B cell (primary cell): ENCODE measurements at regions not wholly inside any gene's neighbourhood (a gene's known extent, or its start where the extent isn't known, plus 50 kb on each side); places are given as distances from the start of the nearest gene placed in this dataset.

ENCODE experiments used
- ATAC-seq: fragments of 200-7000 bp; cut with Tn5 transposase; one replicate; pipeline ENCODE4 v1.10.0; 2021; ENCODE audit warnings: low read depth, mild to moderate bottlenecking, moderate number of reproducible peaks, moderate library complexity
- CTCF ChIA-PET: fragments of 350-600 bp; sonication (Branson Sonifier 250); formaldehyde crosslinking; loops from one replicate; lab custom pipeline; 2021; ENCODE audit warnings: antibody characterized with exemption, inconsistent platforms; lab: Charles Lee
- POLR2A ChIA-PET: fragments of 350-600 bp; sonication (Branson Sonifier 250); formaldehyde crosslinking; loops from one replicate; lab custom pipeline; 2021; ENCODE audit warnings: antibody characterized with exemption; lab: Charles Lee
- DNase-seq: peaks from one replicate; pipeline ENCODE4 v3.0.0; 2013
- H2AFZ ChIP-seq: 2 replicates; pipeline ENCODE4 v1.6.1; 2012; ENCODE audit warnings: mild to moderate bottlenecking, low read depth, low read length; ENCODE audit not compliant: insufficient read depth, poor library complexity, severe bottlenecking
- H3K27ac ChIP-seq, 2 donors: 1 replicate in 1 of 2; 2 replicates in 1 of 2; pipeline ENCODE4 v1.5.1; 2012 to 2013; ENCODE audit warnings: low read length in 2 of 2, mild to moderate bottlenecking in 2 of 2, moderate library complexity in 1 of 2
- H3K27me3 ChIP-seq, 4 experiments: fragments of 200-600 bp in 1 of 4; sonication (generic) in 1 of 4; replicated peaks in 1 of 4; 1 replicate in 2 of 4; 2 replicates in 2 of 4; pipeline versions ENCODE4 v1.6.1 to v1.7.0; 2013 to 2016; ENCODE audit warnings: low read length in 3 of 4, mild to moderate bottlenecking in 2 of 4, mixed read lengths in 1 of 4, moderate library complexity in 1 of 4; ENCODE audit not compliant: insufficient read depth in 4 of 4, control insufficient read depth in 3 of 4; ENCODE audit errors: control extremely low read depth in 1 of 4
- H3K36me3 ChIP-seq, 2 experiments: replicated peaks in 1 of 2; 1 replicate in 1 of 2; 2 replicates in 1 of 2; pipeline versions ENCODE4 v1.6.1 to v1.7.1; 2013; ENCODE audit warnings: low read length in 1 of 2; ENCODE audit not compliant: insufficient read depth in 2 of 2, control insufficient read depth in 1 of 2; ENCODE audit errors: control extremely low read depth in 1 of 2, extremely low read depth in 1 of 2
- H3K4me1 ChIP-seq, 2 donors: fragments of 200-600 bp in 1 of 2; sonication (generic) in 1 of 2; 1 replicate in 1 of 2; 2 replicates in 1 of 2; pipeline versions ENCODE4 v1.5.1 to v1.6.1; 2013 to 2017; ENCODE audit warnings: low read length in 2 of 2; ENCODE audit not compliant: control insufficient read depth in 2 of 2, insufficient read depth in 2 of 2
- H3K4me2 ChIP-seq: replicated peaks from 2 replicates; pipeline ENCODE3; 2012; ENCODE audit warnings: mild to moderate bottlenecking, low read depth, low read length; ENCODE audit not compliant: poor library complexity, severe bottlenecking
- H3K4me3 ChIP-seq, 5 experiments: fragments of 200-600 bp in 1 of 5; sonication (generic) in 1 of 5; 1 replicate in 3 of 5; 2 replicates in 2 of 5; pipeline versions ENCODE4 v1.5.1 to v1.7.0; 2011 to 2016; ENCODE audit warnings: low read length in 4 of 5, mild to moderate bottlenecking in 4 of 5, low read depth in 2 of 5, control low read depth in 1 of 5, moderate library complexity in 1 of 5; ENCODE audit not compliant: insufficient read depth in 1 of 5; ENCODE audit errors: control extremely low read depth in 1 of 5, extremely low read depth in 1 of 5
- H3K79me2 ChIP-seq: fragments of 200-600 bp; sonication (generic); one replicate; pipeline ENCODE4 v1.6.0; 2016; ENCODE audit warnings: low read length; ENCODE audit not compliant: control insufficient read depth, insufficient read depth
- H3K9ac ChIP-seq: fragments of 200-600 bp; sonication (generic); 2 replicates; pipeline ENCODE4 v1.6.1; 2017; ENCODE audit warnings: mild to moderate bottlenecking, low read length, moderate library complexity
- H3K9me3 ChIP-seq, 3 donors: one replicate each; pipeline versions ENCODE4 v1.6.1 to v1.7.1; 2013; ENCODE audit warnings: low read length in 2 of 3; ENCODE audit not compliant: control insufficient read depth in 2 of 3, insufficient read depth in 1 of 3; ENCODE audit errors: control extremely low read depth in 1 of 3
- H4K20me1 ChIP-seq: 2 replicates; pipeline ENCODE4 v1.6.0; 2012; ENCODE audit warnings: mild to moderate bottlenecking, low read length; ENCODE audit not compliant: insufficient read depth, control insufficient read depth, poor library complexity, severe bottlenecking
- H3K27ac Mint-ChIP-seq: one replicate; pipeline ENCODE4 v1.8.0; 2021; ENCODE audit warnings: mixed read lengths
- H3K27me3 Mint-ChIP-seq: one replicate; pipeline ENCODE4 v1.8.0; 2021; ENCODE audit warnings: mixed read lengths
- H3K4me1 Mint-ChIP-seq: one replicate; pipeline ENCODE4 v1.8.0; 2021; ENCODE audit warnings: mixed read lengths
- H3K4me3 Mint-ChIP-seq: one replicate; pipeline ENCODE4 v1.8.0; 2021; ENCODE audit warnings: mixed read lengths
- H3K9me3 Mint-ChIP-seq: one replicate; pipeline ENCODE4 v1.8.0; 2022; ENCODE audit warnings: mixed read lengths; ENCODE audit not compliant: insufficient read depth
- CTCF ChIP-seq: fragments of 200-600 bp; IDR thresholded peaks from one replicate; pipeline ENCODE4 v1.8.0; 2022; ENCODE audit warnings: antibody characterized with exemption, mild to moderate bottlenecking
- EZH2 ChIP-seq: IDR thresholded peaks from 2 replicates; pipeline ENCODE4 v1.6.1; 2012; ENCODE audit warnings: borderline replicate concordance, low read depth, mild to moderate bottlenecking, moderate library complexity, low read length; ENCODE audit not compliant: insufficient read depth, poor library complexity, severe bottlenecking
- WGBS: methylation state at CpG from one replicate; pipeline ENCODE4 v1.1.5; 2013; ENCODE audit warnings: missing lambda C conversion rate; ENCODE audit not compliant: insufficient coverage; 5-methylcytosine and 5-hydroxymethylcytosine counted together
- intact Hi-C: fragments of 100-400 bp; cut with micrococcal nuclease; formaldehyde crosslinking; loops from one replicate; pipeline ENCODE4 v1.10.0; 2022

DNA sequence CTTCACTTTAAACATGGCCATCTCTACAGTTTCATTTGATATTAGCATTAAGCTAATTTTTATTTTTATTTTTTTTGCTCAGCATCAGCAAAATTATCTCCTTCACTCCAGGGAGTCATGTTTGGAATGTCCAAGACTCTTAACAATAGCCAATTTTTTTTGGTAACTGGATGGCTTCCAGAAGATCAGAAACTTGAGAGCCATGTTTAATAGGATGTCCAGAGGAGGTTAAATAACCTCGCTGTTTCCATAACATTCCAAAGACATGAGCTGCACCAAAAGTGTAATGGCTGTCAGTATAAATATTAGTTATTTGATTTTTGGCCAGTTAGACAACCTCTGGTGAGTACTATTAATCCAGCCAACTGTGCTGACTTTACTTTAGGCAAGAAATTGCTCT is 80.7 kb downstream of the DNTTIP2 start:
- H3K27ac Mint-ChIP-seq, result no peak overlapping the region
- no peaks in the 10 kb centered on the region for H3K27me3 Mint-ChIP-seq
- H2AFZ ChIP-seq, result no peak overlapping the region
- no peak overlapping the region for H3K4me2 ChIP-seq
- H3K9me3 ChIP-seq, result no peaks in the 10 kb centered on the region
- no peak overlapping the region for H3K4me3 ChIP-seq
- no peaks in the 10 kb centered on the region for H4K20me1 ChIP-seq
- H3K9ac ChIP-seq, result no peak overlapping the region
- ChIA-PET POLR2A (no interaction called here), CTCF (interaction anchor here (0.6 to 3.5 kb wide), 5 partner anchors 10 to 167 kb away, joined by 3 to 21 read pairs (median 4); no protein-coding TSS in a partner anchor)
- DNase-seq (no peak), ATAC-seq (no peak)
- H3K4me1 Mint-ChIP-seq, result no peaks in the 10 kb centered on the region
- H3K9me3 Mint-ChIP-seq, result no peaks in the 10 kb centered on the region
- H3K4me3 Mint-ChIP-seq, result no peak overlapping the region
- TF ChIP-seq EZH2 (no peak), CTCF (no peak)
- intact Hi-C loops, result no loop called here
- H3K4me1 ChIP-seq, result no peaks in the 10 kb centered on the region
- no CpG with 5 or more reads among the region's 1 CpG for WGBS
- no peaks in the 10 kb centered on the region for H3K27me3 ChIP-seq
- H3K79me2 ChIP-seq, result no peaks in the 10 kb centered on the region
- H3K36me3 ChIP-seq, result no peaks in the 10 kb centered on the region
- no peak overlapping the region for H3K27ac ChIP-seq

DNA sequence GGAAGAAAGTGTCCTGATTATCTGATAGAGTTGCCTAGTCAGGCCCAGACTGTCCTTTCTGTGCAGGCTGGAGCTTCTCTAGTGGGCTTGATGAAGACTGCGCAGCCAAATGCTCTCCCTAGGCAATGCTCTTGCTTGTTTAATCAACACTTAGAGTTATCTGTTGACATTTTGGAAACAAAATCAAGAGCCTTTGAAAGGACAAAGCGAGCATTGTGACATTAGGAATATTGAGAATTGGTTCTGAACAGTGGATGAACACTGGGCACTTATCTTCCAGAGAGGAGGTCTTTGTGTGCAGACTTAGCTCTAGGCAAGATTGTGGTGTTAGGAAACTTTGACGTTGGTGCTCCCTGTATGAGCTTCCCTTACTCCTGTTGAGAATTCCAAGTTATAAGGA is 94.5 kb downstream of the DNTTIP2 start:
- H3K27ac Mint-ChIP-seq, result no peak overlapping the region
- POLR2A ChIA-PET, result no interaction called here
- Histone ChIP-seq H3K36me3 (no peaks in the 10 kb centered on the region), H4K20me1 (no peaks in the 10 kb centered on the region), H3K79me2 (no peaks in the 10 kb centered on the region), H3K27me3 (no peaks in the 10 kb centered on the region), H3K4me3 (no peak overlapping the region), H2AFZ (no peak overlapping the region), H3K9ac (no peak overlapping the region), H3K4me2 (no peak overlapping the region), H3K4me1 (no peaks in the 10 kb centered on the region), H3K9me3 (peaks cover 0 to 10% (median 9%) of the 10 kb centered on the region in 3 donors), H3K27ac (no peak overlapping the region)
- no peak overlapping the region for H3K4me3 Mint-ChIP-seq
- H3K27me3 Mint-ChIP-seq, result no peaks in the 10 kb centered on the region
- 100% methylated on average over 2 of the region's 3 CpGs for WGBS
- CTCF ChIA-PET, result interaction anchor here (0.9 to 2.7 kb wide), 3 partner anchors 21 to 32 kb away, joined by 3 to 6 read pairs (median 4); no protein-coding TSS in a partner anchor
- DNase-seq (no peak), ATAC-seq (no peak)
- TF ChIP-seq CTCF, result no peak
- no peak for TF ChIP-seq EZH2
- peaks cover 8% of the 10 kb centered on the region for H3K9me3 Mint-ChIP-seq
- intact Hi-C loops, result no loop called here
- no peaks in the 10 kb centered on the region for H3K4me1 Mint-ChIP-seq
